ENCODE measurements at regions not wholly inside any gene's neighbourhood (a gene's known extent, or its start where the extent isn't known, plus 50 kb on each side); places are given as distances from the start of the nearest gene placed in this dataset.

GRCh38 chr12:39044754-39045153 lies 139.4 kb upstream of the CPNE8 start (continued):
- TF ChIP-seq EZH2phosphoT487 (IDR thresholded peaks at IDR 0.05; ENCODE audit: borderline replicate concordance) (no peak), FOSL1 (IDR thresholded peaks at IDR 0.05; ENCODE audit: low read depth) (no peak), SIN3A (IDR thresholded peaks at IDR 0.05; ENCODE audit: low read depth) (no peak), CEBPB (IDR thresholded peaks at IDR 0.05; ENCODE audit: low read depth) (no peak), EZH2 (IDR thresholded peaks at IDR 0.05) (no peak), CTCF (IDR thresholded peaks at IDR 0.05 in 2 of 3, conservative IDR thresholded peaks at IDR 0.05 in 1 of 3; ENCODE audit: borderline replicate concordance in 1 of 3, insufficient read depth in 1 of 3, low read depth in 2 of 3, low read length in 2 of 3) (no peak), YY1 (IDR thresholded peaks at IDR 0.05; ENCODE audit: extremely low read depth, insufficient replicate concordance, low read depth, low read length) (no peak)

GRCh38 chr12:39043424-39043822 lies 138.0 kb upstream of the CPNE8 start:
- Histone ChIP-seq H3K4me2 (ENCODE audit: low read length) (no peak overlapping the region), H3K9ac (ENCODE audit: low read length) (no peak overlapping the region), H4K20me1 (ENCODE audit: insufficient read depth) (no peaks in the 10 kb centered on the region), H3K4me1 (ENCODE audit: control insufficient read depth in 1 of 2, insufficient read depth in 2 of 2, low read length in 2 of 2) (no peaks in the 10 kb centered on the region), H2AFZ (ENCODE audit: low read depth, low read length, poor library complexity, severe bottlenecking) (no peak overlapping the region), H3K9me3 (ENCODE audit: control insufficient read depth in 1 of 2, insufficient read depth in 1 of 2, low read depth in 1 of 2, low read length in 2 of 2) (no peaks in the 10 kb centered on the region), H3K27ac (ENCODE audit: low read depth, low read length) (no peak overlapping the region), H3K4me3 (replicated peaks in 1 of 2; ENCODE audit: low read depth in 1 of 2, low read length in 2 of 2) (no peak overlapping the region), H3K79me2 (ENCODE audit: insufficient read depth, low read length) (no peaks in the 10 kb centered on the region), H3K9me2 (ENCODE audit: insufficient read depth) (no peaks in the 10 kb centered on the region), H3K27me3 (ENCODE audit: insufficient read depth, low read length) (no peaks in the 10 kb centered on the region), H3K36me3 (ENCODE audit: control insufficient read depth in 1 of 2, insufficient read depth in 2 of 2, low read length in 2 of 2) (no peaks in the 10 kb centered on the region)
- intact Hi-C loops (cut with micrococcal nuclease): no loop called here
- BruUV-seq (replicated peaks): no TSS peak
- CTCF ChIA-PET: no interaction called here
- TF ChIP-seq TCF7L2 (IDR thresholded peaks at IDR 0.05; ENCODE audit: borderline replicate concordance, extremely low read depth, insufficient read depth, insufficient read length) (no peak), FOSL1 (IDR thresholded peaks at IDR 0.05; ENCODE audit: low read depth) (no peak), ZBTB33 (IDR thresholded peaks at IDR 0.05; ENCODE audit: extremely low read depth, insufficient replicate concordance, low read length) (no peak), EGR1 (IDR thresholded peaks at IDR 0.05; ENCODE audit: low read depth) (no peak), RAD21 (IDR thresholded peaks at IDR 0.05; ENCODE audit: low read depth) (no peak), CTCF (IDR thresholded peaks at IDR 0.05 in 2 of 3, conservative IDR thresholded peaks at IDR 0.05 in 1 of 3; ENCODE audit: borderline replicate concordance in 1 of 3, insufficient read depth in 1 of 3, low read depth in 2 of 3, low read length in 2 of 3) (no peak), ZFX (IDR thresholded peaks at IDR 0.05) (no peak), SIN3A (IDR thresholded peaks at IDR 0.05; ENCODE audit: low read depth) (no peak), CBX3 (IDR thresholded peaks at IDR 0.05; ENCODE audit: low read depth) (no peak), EZH2 (IDR thresholded peaks at IDR 0.05) (no peak), POLR2A (IDR thresholded peaks at IDR 0.05; ENCODE audit: borderline replicate concordance, extremely low read depth, insufficient read depth, insufficient read length) (no peak)
- no peak for DNase-seq (ENCODE audit: low read depth, low spot score)
- POLR2A ChIA-PET: no interaction called here
- RAD21 ChIA-PET (ENCODE audit: low non-redundant PET in 1 of 2, low total read pairs in 2 of 2, uncharacterized antibody in 2 of 2, unreplicated experiment in 2 of 2): no interaction called here
- no peak for ATAC-seq
